G401 (cell line): ENCODE measurements at regions not wholly inside any gene's neighbourhood (a gene's known extent, or its start where the extent isn't known, plus 50 kb on each side); places are given as distances from the start of the nearest gene placed in this dataset.
A peak's percentile ranks its signal among the peaks of the same experiment; 100 is the strongest.

ENCODE experiments used
- DNase-seq: peaks from one replicate; pipeline ENCODE4 v3.0.0-alpha.2; 2015; ENCODE audit warnings: low spot score
- in situ Hi-C: cut with HindIII; loops from 2 replicates; pipeline ENCODE4 v1.10.0; 2016; ENCODE audit warnings: low sequenced_read_pairs, mixed read lengths

- no peak for DNase-seq
- in situ Hi-C loops, result no loop called here
These were observed 107.6 kb upstream of the SFSWAP start for GRCh38 chr12:131603106-131603938.

- in situ Hi-C loops, result no loop called here
- DNase-seq, result no peak
These were observed 106.7 kb upstream of the SFSWAP start for GRCh38 chr12:131603939-131604795.

DNA sequence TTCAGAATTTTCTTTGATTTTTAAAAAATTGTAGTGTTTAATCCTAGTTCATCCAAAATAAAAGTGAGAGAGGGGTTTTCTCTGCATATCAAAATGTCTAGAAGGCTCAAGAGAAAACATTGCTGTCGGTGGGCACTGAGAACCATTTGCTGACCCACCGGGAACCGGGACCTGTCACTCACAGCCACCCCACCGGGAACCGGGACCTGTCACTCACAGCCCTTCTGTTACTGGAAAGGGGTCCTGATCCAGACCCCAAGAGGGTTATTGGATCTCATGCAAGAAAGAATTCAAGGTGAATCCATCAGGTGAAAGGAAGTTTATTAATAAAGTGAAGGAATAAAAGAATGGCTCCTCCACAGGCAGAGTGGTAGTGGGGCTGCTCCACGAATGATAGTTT, 106.0 kb upstream of the SFSWAP start:
- DNase-seq, result no peak
- in situ Hi-C loops, result no loop called here

DNA sequence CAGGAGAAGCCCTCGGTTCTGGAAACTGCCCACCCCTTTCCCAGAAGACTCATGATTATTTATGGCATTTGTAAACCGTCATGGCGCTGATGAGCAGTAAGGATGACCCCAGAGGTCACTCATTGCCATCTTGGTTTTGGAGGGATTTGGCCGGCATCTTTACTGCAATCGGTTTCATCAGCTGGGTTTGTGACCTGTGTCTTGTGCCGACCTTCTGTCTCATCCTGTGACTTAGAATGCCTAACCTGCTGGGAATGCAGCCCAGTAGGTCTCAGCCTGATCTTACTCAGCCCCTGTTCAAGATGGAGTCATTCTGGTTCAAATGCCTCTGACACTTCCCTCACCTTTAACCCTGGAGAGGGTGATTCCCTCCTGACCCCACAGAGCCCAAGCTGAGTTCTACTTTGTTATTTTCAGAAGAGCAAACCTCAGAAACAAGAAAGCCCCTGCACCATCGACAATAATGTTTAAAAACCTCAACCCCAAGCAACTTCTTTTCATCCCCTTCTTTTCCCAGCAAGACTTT, 105.5 kb upstream of the SFSWAP start:
- in situ Hi-C loops, result no loop called here
- no peak for DNase-seq

- no peak for DNase-seq
- in situ Hi-C loops, result no loop called here
These were observed 104.5 kb upstream of the SFSWAP start for GRCh38 chr12:131606218-131606901.

GRCh38 chr12:131607658-131608447, 103.0 kb upstream of the SFSWAP start:
- DNase-seq, result no peak
- in situ Hi-C loops, result no loop called here

DNA sequence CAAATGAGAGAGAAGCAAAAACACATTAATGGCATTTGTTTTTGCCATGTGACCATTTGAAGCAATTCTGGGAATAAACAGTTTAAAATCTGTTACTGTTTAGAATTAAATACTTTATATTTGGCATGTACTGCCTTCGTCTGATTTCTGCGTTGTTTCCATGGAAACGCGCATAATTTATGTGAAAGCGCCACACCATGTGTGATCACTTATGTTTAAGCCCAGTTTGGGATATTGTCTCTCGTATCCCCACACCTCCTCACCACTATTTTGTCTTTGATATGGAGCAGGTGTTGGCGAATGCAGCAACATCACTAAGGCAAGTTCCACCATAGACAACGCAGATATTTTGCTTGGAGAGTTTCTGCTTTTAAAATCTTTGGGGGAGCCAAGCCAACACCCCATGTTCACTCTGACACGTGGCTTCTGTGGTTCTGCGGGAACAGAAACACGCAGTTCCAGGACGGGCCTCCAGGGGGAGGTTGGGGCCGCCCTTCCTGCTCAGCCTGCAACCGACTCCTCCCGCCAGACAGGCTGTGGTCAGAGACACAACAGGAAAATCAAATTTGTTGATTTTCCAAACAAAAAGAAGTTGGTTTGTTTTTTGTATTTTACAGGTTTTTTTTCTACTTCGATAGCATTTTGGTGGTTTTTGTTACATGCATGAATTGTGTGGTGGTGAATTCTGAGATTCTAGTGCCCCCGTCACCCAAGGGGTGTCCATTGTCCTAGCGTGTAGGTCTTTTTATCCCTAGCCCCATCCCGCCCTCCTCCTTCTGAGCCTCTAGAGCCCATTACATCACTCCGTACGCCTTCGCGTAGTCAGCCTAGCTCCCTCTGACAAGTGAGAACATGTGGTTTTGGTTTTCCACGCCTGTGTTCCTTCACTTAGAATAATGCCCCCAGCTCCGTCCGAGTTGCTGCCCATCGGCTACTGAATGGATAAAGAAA, 101.9 kb upstream of the SFSWAP start:
- in situ Hi-C loops, result no loop called here
- DNase-seq, result peak; percentile 79

GRCh38 chr12:131609762-131610161, 101.1 kb upstream of the SFSWAP start:
- in situ Hi-C loops, result no loop called here
- DNase-seq, result no peak

GRCh38 chr12:131610181-131610580, 100.7 kb upstream of the SFSWAP start:
- in situ Hi-C loops, result no loop called here

DNA sequence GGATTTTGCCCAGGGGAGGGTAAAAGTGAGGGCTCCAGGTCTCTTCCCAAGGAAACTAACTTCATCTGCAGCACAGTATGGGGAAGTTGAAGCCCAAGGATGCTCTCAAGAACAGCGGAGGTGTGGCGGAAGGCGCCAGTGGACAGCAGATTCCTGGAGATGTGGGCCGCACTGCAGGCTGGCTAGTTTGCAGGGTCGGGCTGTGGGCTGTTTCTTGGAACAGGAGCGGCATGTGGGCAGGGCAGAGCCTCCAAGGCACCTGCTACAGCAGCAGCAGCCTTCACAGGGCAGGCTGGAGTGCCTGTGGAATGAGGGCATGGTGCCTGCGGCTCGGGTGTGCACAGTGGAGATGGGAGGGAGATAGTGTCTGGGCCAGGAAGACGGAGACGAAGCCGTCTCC, 100.0 kb upstream of the SFSWAP start:
- DNase-seq, result no peak
- in situ Hi-C loops, result no loop called here

More at GRCh38 chr12:131610181-131610580, 100.7 kb upstream of the SFSWAP start:
- no peak for DNase-seq

DNA sequence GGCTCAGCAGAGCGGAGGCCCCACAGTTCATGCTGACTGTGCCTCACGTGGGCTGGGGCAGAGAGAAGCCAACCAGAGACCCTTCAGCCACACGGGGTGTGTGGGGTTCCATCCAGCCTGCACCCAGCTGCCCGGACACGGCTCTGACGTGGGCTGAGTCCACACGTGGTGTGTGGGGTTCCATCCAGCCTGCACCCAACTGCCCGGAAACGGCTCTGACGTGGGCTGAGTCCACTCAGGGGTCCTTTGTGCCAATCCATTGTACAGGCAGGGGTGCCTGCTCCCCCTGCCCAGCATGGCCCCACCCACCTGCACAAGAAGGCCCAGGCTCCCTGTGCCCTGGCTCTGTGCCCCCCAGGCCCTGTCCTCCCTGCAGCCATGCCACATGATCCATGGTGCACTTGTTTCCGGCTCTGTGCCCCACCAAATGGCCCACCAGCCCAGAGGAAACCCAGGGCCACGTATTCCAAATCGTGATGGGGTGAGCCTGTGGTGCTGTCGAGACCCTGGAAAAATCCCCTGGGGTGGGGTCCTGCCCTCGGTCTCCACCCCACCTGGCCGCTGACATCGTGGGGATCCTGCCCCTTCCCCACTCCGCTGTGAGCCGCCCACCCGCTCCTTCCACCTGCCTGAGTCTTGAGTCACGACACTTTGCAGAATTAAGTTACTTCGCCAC, 99.3 kb upstream of the SFSWAP start:
- in situ Hi-C loops, result no loop called here
- no peak for DNase-seq

DNA sequence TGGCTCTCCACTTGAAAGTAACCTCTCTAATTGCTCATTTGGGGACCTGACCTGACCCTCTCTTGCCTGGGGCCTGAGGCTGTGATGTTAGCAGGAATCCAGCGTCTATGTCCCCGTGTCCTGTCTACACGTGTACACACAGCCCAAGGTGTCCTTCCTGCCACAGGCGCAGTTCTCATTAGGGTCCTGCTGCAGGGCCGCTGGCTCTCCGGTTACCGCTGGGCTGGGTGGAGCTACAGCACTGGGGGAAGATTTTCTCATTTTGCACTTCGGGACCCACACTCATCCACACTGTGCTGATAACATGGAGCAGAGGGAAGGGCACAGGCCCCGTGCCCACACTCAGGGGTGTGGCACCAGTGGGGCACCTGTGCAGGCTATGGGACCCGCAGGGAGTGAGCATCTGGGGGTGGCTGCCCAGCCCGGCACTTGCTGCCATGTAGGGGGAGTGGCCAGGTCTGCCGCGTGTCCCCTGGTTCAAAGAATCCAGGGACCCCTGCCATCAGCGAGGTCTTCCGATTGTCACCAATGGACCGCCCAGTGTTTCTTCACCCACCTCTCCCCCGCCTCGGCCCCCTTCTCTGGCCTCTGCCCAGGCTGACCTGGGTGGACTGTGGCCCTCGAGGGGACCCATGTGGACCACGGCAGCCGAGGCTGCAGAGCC, 98.7 kb upstream of the SFSWAP start:
- in situ Hi-C loops, result no loop called here

DNA sequence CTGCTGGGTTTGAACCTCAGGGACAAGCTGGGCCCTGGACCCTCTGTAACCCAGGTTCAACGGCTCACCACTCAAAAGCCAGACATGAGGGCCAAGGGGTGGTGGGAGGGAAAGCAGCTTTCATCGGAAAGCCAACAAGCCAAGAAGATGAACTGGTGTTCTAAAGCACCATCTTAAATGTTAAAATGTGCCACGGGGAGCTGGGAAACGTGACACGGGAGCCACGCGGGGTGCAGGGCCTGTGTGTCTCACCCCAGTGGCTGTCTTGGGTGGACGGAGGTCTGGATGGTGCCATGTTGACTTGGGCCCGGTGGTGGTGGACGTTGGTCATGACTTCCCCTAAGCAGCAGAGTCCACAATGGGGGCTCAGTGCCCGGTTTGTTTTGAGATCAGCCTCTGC, 97.7 kb upstream of the SFSWAP start:
- DNase-seq, result no peak
- in situ Hi-C loops, result no loop called here

More for the DNA sequence above, 98.7 kb upstream of the SFSWAP start:
- no peak for DNase-seq

- no peak for DNase-seq
- in situ Hi-C loops, result no loop called here
These were observed 97.2 kb upstream of the SFSWAP start for GRCh38 chr12:131613678-131614077.

DNA sequence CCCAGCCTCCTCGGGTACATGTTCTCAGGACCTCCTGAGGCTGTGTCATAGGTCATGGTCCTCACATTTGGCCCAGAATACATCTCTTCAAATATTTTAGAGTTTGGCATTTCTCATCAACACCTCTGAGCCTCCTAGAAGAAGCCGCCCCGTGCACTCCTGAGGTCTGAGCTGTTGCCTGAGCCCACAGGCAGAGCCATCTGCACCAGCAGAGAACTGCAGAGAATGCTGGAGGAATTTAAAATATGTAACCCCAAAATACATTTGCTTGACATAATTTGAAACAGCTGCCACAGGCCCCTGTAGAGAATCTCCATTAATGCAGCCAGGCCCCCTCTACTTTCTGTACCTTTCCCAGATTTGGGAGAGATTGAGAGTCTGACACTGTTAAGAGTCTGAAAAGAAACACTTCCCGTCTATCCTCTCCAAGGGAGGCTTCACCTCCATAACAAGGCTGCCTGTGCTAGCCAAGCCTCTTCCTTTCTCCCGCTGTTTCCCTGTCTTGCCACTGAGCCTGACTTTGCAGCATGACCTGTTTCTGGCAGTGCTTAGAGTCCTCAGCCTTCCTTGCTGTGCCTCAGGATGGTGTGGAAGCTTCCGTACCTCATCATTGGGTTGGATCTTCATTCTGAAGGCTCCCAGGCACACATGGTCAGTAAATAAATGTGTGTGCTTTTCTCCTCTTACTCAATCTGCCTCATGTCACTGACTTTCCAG, 95.4 kb upstream of the SFSWAP start:
- DNase-seq, result peak; percentile 79

GRCh38 chr12:131616043-131616700, 94.7 kb upstream of the SFSWAP start:
- in situ Hi-C loops, result no loop called here
- DNase-seq, result no peak

More for the DNA sequence above, 95.4 kb upstream of the SFSWAP start:
- in situ Hi-C loops, result no loop called here
